Neural cell (in vitro differentiated cells): ENCODE measurements at regions not wholly inside any gene's neighbourhood (a gene's known extent, or its start where the extent isn't known, plus 50 kb on each side); places are given as distances from the start of the nearest gene placed in this dataset.

Source experiments
- H2AFZ ChIP-seq: fragments of 200-600, 300-800 bp; sonication (generic), shearing (Covaris generic); 2 replicates; pipeline ENCODE4 v1.6.0; 2014; ENCODE audit warnings: low read depth, mild to moderate bottlenecking, antibody characterized with exemption, low read length, moderate library complexity
- H3F3A ChIP-seq: fragments of 200-600 bp; shearing (Covaris generic); 2 replicates; pipeline ENCODE4 v1.6.1; 2016; ENCODE audit warnings: mild to moderate bottlenecking, moderate library complexity, mixed read lengths, antibody characterized with exemption, low read length; ENCODE audit not compliant: insufficient read depth, poor library complexity, severe bottlenecking
- H3K27ac ChIP-seq: fragments of 200-600, 300-800 bp; sonication (generic), shearing (Covaris generic); 2 replicates; pipeline ENCODE4 v1.5.1; 2014; ENCODE audit warnings: mild to moderate bottlenecking, low read length, moderate library complexity
- H3K27me3 ChIP-seq: fragments of 300-800, 200-600 bp; sonication (generic), shearing (Covaris generic); 2 replicates; pipeline ENCODE4 v1.6.0; 2014; ENCODE audit warnings: mild to moderate bottlenecking, low read depth, low read length, moderate library complexity; ENCODE audit not compliant: insufficient read depth
- H3K36me3 ChIP-seq: fragments of 300-800, 200-600 bp; sonication (generic), shearing (Covaris generic); 2 replicates; pipeline ENCODE4 v1.5.1; 2014; ENCODE audit warnings: mild to moderate bottlenecking, antibody characterized with exemption, low read length, moderate library complexity; ENCODE audit not compliant: insufficient read depth
- H3K4me2 ChIP-seq: fragments of 300-800, 200-600 bp; sonication (generic), shearing (Covaris generic); 2 replicates; pipeline ENCODE4 v1.6.0; 2014; ENCODE audit warnings: mild to moderate bottlenecking, low read length
- H3K4me3 ChIP-seq: fragments of 300-800, 200-600 bp; sonication (generic), shearing (Covaris generic); 2 replicates; pipeline ENCODE4 v1.5.1; 2014; ENCODE audit warnings: mild to moderate bottlenecking, low read length, moderate library complexity
- H3K79me2 ChIP-seq: fragments of 200-600 bp; shearing (Covaris generic); replicated peaks from 2 replicates; pipeline ENCODE4 v1.6.0; 2014; ENCODE audit warnings: mild to moderate bottlenecking, low read length, moderate library complexity; ENCODE audit not compliant: insufficient read depth
- H3K9ac ChIP-seq: fragments of 300-800, 200-600 bp; sonication (generic), shearing (Covaris generic); 2 replicates; pipeline ENCODE4 v1.6.1; 2016; ENCODE audit warnings: mild to moderate bottlenecking, low read length, mixed read lengths
- H3K9me2 ChIP-seq: fragments of 200-600 bp; shearing (Covaris generic); 2 replicates; pipeline ENCODE4 v1.6.1; 2016; ENCODE audit warnings: mild to moderate bottlenecking, low read length, mixed read lengths; ENCODE audit not compliant: insufficient read depth
- H3K9me3 ChIP-seq: fragments of 200-600, 300-800 bp; sonication (generic), shearing (Covaris generic); 2 replicates; pipeline ENCODE4 v1.6.1; 2016; ENCODE audit warnings: mild to moderate bottlenecking, mixed run types, low read length, moderate library complexity, mixed read lengths
- H4K20me1 ChIP-seq: fragments of 200-600 bp; shearing (Covaris generic); 2 replicates; pipeline ENCODE4 v1.6.1; 2016; ENCODE audit warnings: mild to moderate bottlenecking, mixed run types; ENCODE audit not compliant: insufficient read depth
- CTCF ChIP-seq: fragments of 450-650 bp; IDR thresholded peaks from 2 replicates; pipeline ENCODE4 v1.5.1; 2014; ENCODE audit warnings: antibody characterized with exemption, mild to moderate bottlenecking, moderate library complexity; ENCODE audit not compliant: poor library complexity, severe bottlenecking
- EP300 ChIP-seq: fragments of 450-650 bp; conservative IDR thresholded peaks from 2 replicates; pipeline ENCODE4 v1.6.1; 2014; ENCODE audit warnings: antibody characterized with exemption, mild to moderate bottlenecking, moderate library complexity; ENCODE audit not compliant: poor library complexity, severe bottlenecking
- MXI1 ChIP-seq: fragments of 450-650 bp; conservative IDR thresholded peaks from 2 replicates; pipeline ENCODE4 v1.6.1; 2014; ENCODE audit warnings: antibody characterized with exemption, mild to moderate bottlenecking; ENCODE audit not compliant: poor library complexity, severe bottlenecking
- POLR2AphosphoS5 ChIP-seq: IDR thresholded peaks from 2 replicates; pipeline ENCODE4 v1.6.1; 2012
- RAD21 ChIP-seq: fragments of 450-650 bp; conservative IDR thresholded peaks from 2 replicates; pipeline ENCODE4 v1.6.1; 2014; ENCODE audit warnings: antibody characterized with exemption, mild to moderate bottlenecking, moderate library complexity
- REST ChIP-seq: IDR thresholded peaks from 2 replicates; pipeline ENCODE4 v1.6.1; 2012; ENCODE audit warnings: borderline replicate concordance
- SMC3 ChIP-seq: fragments of 450-650 bp; conservative IDR thresholded peaks from 2 replicates; pipeline ENCODE4 v1.6.1; 2014; ENCODE audit warnings: antibody characterized with exemption, mild to moderate bottlenecking, moderate library complexity; ENCODE audit not compliant: poor library complexity
- TAF1 ChIP-seq: IDR thresholded peaks from 2 replicates; pipeline ENCODE4 v1.6.1; 2012; ENCODE audit warnings: low read depth

DNA sequence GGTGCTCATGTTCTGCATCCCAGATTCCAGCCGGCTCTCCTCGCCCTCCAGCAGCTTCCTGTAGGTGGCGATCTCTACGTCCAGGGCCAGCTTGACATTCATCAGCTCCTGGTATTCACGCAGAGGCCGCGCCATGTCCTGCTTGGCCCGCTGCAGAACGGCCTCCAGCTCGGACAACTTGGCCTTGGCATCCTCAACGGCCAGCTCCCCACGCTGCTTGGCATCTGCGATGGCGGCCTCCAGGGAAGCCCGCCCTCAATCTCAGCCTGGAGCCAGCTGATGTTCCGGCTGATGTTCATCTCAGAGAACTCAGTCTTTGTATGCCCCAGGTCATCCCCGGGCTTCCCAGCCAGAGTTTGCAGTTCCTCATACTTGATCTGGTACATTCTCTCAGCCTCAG, 431.8 kb upstream of the DIPK2B start:
- H3K27ac ChIP-seq = no peak overlapping the region
- no peak overlapping the region for H3K9ac ChIP-seq
- no peaks in the 10 kb centered on the region for H3K9me2 ChIP-seq
- no peaks in the 10 kb centered on the region for H3K9me3 ChIP-seq
- no peaks in the 10 kb centered on the region for H3K79me2 ChIP-seq
- no peaks in the 10 kb centered on the region for H3F3A ChIP-seq
- H3K36me3 ChIP-seq = no peaks in the 10 kb centered on the region
- H3K4me3 ChIP-seq = no peak overlapping the region
- H3K4me2 ChIP-seq = no peak overlapping the region
- no peak for TF ChIP-seq CTCF
- no peak for TF ChIP-seq EP300
- no peak overlapping the region for H2AFZ ChIP-seq
- no peaks in the 10 kb centered on the region for H4K20me1 ChIP-seq
- no peaks in the 10 kb centered on the region for H3K27me3 ChIP-seq

GRCh38 chrX:45630078-45630477, 429.4 kb upstream of the DIPK2B start:
- Histone ChIP-seq H3K9ac (no peak overlapping the region), H3K36me3 (no peaks in the 10 kb centered on the region), H3K27me3 (no peaks in the 10 kb centered on the region), H3K4me3 (no peak overlapping the region), H3K4me2 (no peak overlapping the region), H4K20me1 (no peaks in the 10 kb centered on the region), H3K9me2 (no peaks in the 10 kb centered on the region), H2AFZ (no peak overlapping the region), H3K79me2 (no peaks in the 10 kb centered on the region), H3K9me3 (no peaks in the 10 kb centered on the region), H3K27ac (no peak overlapping the region), H3F3A (no peaks in the 10 kb centered on the region)
- TF ChIP-seq TAF1 = no peak

DNA sequence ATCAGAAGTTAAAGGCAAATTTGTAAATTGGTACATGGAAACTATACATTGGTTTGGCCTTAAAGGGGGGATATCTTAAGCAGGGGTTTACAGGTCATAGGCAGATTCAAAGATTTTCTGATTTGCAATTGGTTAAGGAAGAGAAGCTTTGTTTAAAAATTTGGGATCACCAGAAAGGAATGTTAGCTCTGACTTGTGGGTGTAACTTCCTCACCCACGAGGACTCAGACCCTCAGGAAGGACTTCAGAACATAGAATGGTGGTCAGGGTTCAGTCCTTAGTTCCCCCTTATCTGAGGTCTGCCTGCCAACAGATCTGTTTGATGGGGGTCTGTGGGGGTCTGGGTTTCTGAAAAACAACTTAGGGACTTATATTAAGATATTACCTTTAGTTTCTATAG, 427.4 kb upstream of the DIPK2B start:
- Histone ChIP-seq H2AFZ (no peak overlapping the region), H3K9me2 (no peaks in the 10 kb centered on the region), H3K27ac (no peak overlapping the region), H3K27me3 (no peaks in the 10 kb centered on the region), H4K20me1 (no peaks in the 10 kb centered on the region), H3K4me2 (no peak overlapping the region), H3K36me3 (no peaks in the 10 kb centered on the region), H3K79me2 (no peaks in the 10 kb centered on the region), H3K4me3 (no peak overlapping the region), H3F3A (no peaks in the 10 kb centered on the region), H3K9ac (no peak overlapping the region), H3K9me3 (no peaks in the 10 kb centered on the region)
- no peak for TF ChIP-seq RAD21
- TF ChIP-seq POLR2AphosphoS5 = no peak
- TF ChIP-seq REST = no peak
- no peak for TF ChIP-seq SMC3
- TF ChIP-seq EP300 = no peak
- TF ChIP-seq CTCF = no peak
- TF ChIP-seq MXI1 = no peak
- no peak for TF ChIP-seq TAF1
